ENCODE measurements at regions not wholly inside any gene's neighbourhood (a gene's known extent, or its start where the extent isn't known, plus 50 kb on each side); places are given as distances from the start of the nearest gene placed in this dataset.
"Not testable (repeated sequence)": the region's sequence is repeated elsewhere in the genome, so short reads cannot be mapped to it uniquely, and the experiment has no call there.

GRCh38 chr4:65265526-65265925 is 404.8 kb downstream of the EPHA5 start:
- no peak for DNase-seq

GRCh38 chr4:65259296-65259695 is 411.0 kb downstream of the EPHA5 start:
- no peak for DNase-seq

GRCh38 chr4:65250916-65251315 is 419.4 kb downstream of the EPHA5 start:
- DNase-seq: no peak

- no peak for DNase-seq
These were observed 421.2 kb downstream of the EPHA5 start for GRCh38 chr4:65249111-65249510.

GRCh38 chr4:65242156-65242846 is 428.0 kb downstream of the EPHA5 start:
- no peak for DNase-seq

GRCh38 chr4:65241257-65241997 is 428.9 kb downstream of the EPHA5 start:
- DNase-seq: no peak

GRCh38 chr4:65234061-65234460 is 436.2 kb downstream of the EPHA5 start:
- no peak for DNase-seq

GRCh38 chr4:65227628-65228027 is 442.7 kb downstream of the EPHA5 start:
- no peak for DNase-seq

GRCh38 chr4:65223601-65224000 is 446.7 kb downstream of the EPHA5 start:
- no peak for DNase-seq

GRCh38 chr4:65223074-65223473 is 447.2 kb downstream of the EPHA5 start:
- not testable (repeated sequence) for DNase-seq

GRCh38 chr4:65217179-65217578 is 453.1 kb downstream of the EPHA5 start:
- no peak for DNase-seq

GRCh38 chr4:65202853-65203236 is 467.4 kb downstream of the EPHA5 start:
- DNase-seq: no peak

GRCh38 chr4:65202165-65202852 is 468.0 kb downstream of the EPHA5 start:
- no peak for DNase-seq

- no peak for DNase-seq
These were observed 474.6 kb downstream of the EPHA5 start for GRCh38 chr4:65195666-65196065.

GRCh38 chr4:65195002-65195401 is 475.3 kb downstream of the EPHA5 start:
- no peak for DNase-seq

GRCh38 chr4:65193985-65194384 is 476.3 kb downstream of the EPHA5 start:
- DNase-seq: no peak

- DNase-seq: no peak
These were observed 479.5 kb downstream of the EPHA5 start for GRCh38 chr4:65190780-65191179.

- no peak for DNase-seq
These were observed 494.7 kb downstream of the EPHA5 start for GRCh38 chr4:65175585-65175984.

GRCh38 chr4:65170768-65171514 is 499.3 kb downstream of the EPHA5 start:
- no peak for DNase-seq

GRCh38 chr4:65167719-65168118 is 502.6 kb downstream of the EPHA5 start:
- no peak for DNase-seq

GRCh38 chr4:65152205-65152604 is 518.1 kb downstream of the EPHA5 start:
- no peak for DNase-seq

- no peak for DNase-seq
These were observed 530.3 kb downstream of the EPHA5 start for GRCh38 chr4:65139998-65140397.

- DNase-seq: no peak
These were observed 544.1 kb downstream of the EPHA5 start for GRCh38 chr4:65126200-65126599.
